Stomach (tissue), 4 donors: ENCODE measurements at regions not wholly inside any gene's neighbourhood (a gene's known extent, or its start where the extent isn't known, plus 50 kb on each side); places are given as distances from the start of the nearest gene placed in this dataset.

ENCODE experiments used
- CTCF ChIP-seq, 7 experiments: fragments of 450-650 bp in 4 of 7; fragments of 200-600 bp in 3 of 7; sonication (generic) in 3 of 7; IDR thresholded peaks; one replicate each; pipeline ENCODE4 v1.5.1; 2016 to 2019; ENCODE audit warnings: antibody characterized with exemption in 7 of 7, control low read depth in 2 of 7, mild to moderate bottlenecking in 1 of 7
- EP300 ChIP-seq: sonication (generic); formaldehyde crosslinking; IDR thresholded peaks from one replicate; pipeline ENCODE4 v1.6.1; 2017; ENCODE audit warnings: antibody characterized with exemption
- POLR2A ChIP-seq, 4 donors: fragments of 450-650 bp; IDR thresholded peaks; one replicate each; pipeline ENCODE4 v1.6.1; 2016; ENCODE audit warnings: antibody characterized with exemption in 4 of 4, control low read depth in 2 of 4, mild to moderate bottlenecking in 1 of 4, moderate library complexity in 1 of 4

- no peak for TF ChIP-seq POLR2A (IDR thresholded peaks at IDR 0.05)
- TF ChIP-seq CTCF (IDR thresholded peaks at IDR 0.05) = no peak
- no peak for TF ChIP-seq EP300
Measured at GRCh38 chr1:234696148-234696576, 86.2 kb upstream of the IRF2BP2 start.
